Naive thymus-derived CD4-positive, alpha-beta T cell (primary cell): ENCODE measurements at regions not wholly inside any gene's neighbourhood (a gene's known extent, or its start where the extent isn't known, plus 50 kb on each side); places are given as distances from the start of the nearest gene placed in this dataset.
A peak's percentile ranks its signal among the peaks of the same experiment; 100 is the strongest.
"Not testable (repeated sequence)": the region's sequence is repeated elsewhere in the genome, so short reads cannot be mapped to it uniquely, and the experiment has no call there.

Source experiments
- ATAC-seq: fragments of 150-1000 bp; cut with Tn5 transposase; 2 replicates; pipeline ENCODE4 v1.10.0; 2021; ENCODE audit warnings: mild to moderate bottlenecking, moderate library complexity
- CTCF ChIA-PET: fragments of 350-600 bp; sonication (Branson Sonifier 250); formaldehyde crosslinking; loops from one replicate; lab custom pipeline; 2021; ENCODE audit warnings: antibody characterized with exemption; lab: Charles Lee
- POLR2A ChIA-PET: fragments of 350-600 bp; sonication (Branson Sonifier 250); formaldehyde crosslinking; loops from one replicate; lab custom pipeline; 2021; ENCODE audit warnings: antibody characterized with exemption, inconsistent platforms; lab: Charles Lee
- DNase-seq, 9 donors: peaks; one replicate each; pipeline versions ENCODE4 v3.0.0 to v3.0.0-alpha.2; 2020 to 2022; ENCODE audit warnings: mixed read lengths in 1 of 9
- H3K27ac ChIP-seq: one replicate; pipeline ENCODE4 v1.7.0; 2013; ENCODE audit warnings: mild to moderate bottlenecking, low read depth, low read length, moderate library complexity
- H3K27me3 ChIP-seq, 2 donors: one replicate each; pipeline ENCODE4 v1.7.0; 2013; ENCODE audit warnings: low read length in 2 of 2, mild to moderate bottlenecking in 2 of 2, moderate library complexity in 2 of 2; ENCODE audit not compliant: control insufficient read depth in 2 of 2, insufficient read depth in 2 of 2
- H3K36me3 ChIP-seq, 3 experiments: 1 replicate in 2 of 3; 2 replicates in 1 of 3; pipeline ENCODE4 v1.7.0; 2013; ENCODE audit warnings: low read length in 3 of 3, mild to moderate bottlenecking in 3 of 3, moderate library complexity in 1 of 3; ENCODE audit not compliant: insufficient read depth in 3 of 3, control insufficient read depth in 2 of 3
- H3K4me1 ChIP-seq, 2 donors: one replicate each; pipeline ENCODE4 v1.7.0; 2013; ENCODE audit warnings: low read length in 2 of 2, mild to moderate bottlenecking in 2 of 2, moderate library complexity in 1 of 2; ENCODE audit not compliant: control insufficient read depth in 2 of 2, insufficient read depth in 2 of 2
- H3K4me3 ChIP-seq: 2 replicates; pipeline ENCODE4 v1.7.0; 2013; ENCODE audit warnings: mild to moderate bottlenecking, low read length
- H3K9me3 ChIP-seq, 3 experiments: 1 replicate in 2 of 3; 2 replicates in 1 of 3; pipeline ENCODE4 v1.7.0; 2013; ENCODE audit warnings: low read length in 3 of 3; ENCODE audit not compliant: control insufficient read depth in 2 of 3
- H3K27ac Mint-ChIP-seq, 9 donors: one replicate each; pipeline ENCODE4 v1.8.0; 2020 to 2022; ENCODE audit warnings: mixed read lengths in 9 of 9, mild to moderate bottlenecking in 8 of 9, moderate library complexity in 5 of 9, inconsistent platforms in 2 of 9
- H3K27me3 Mint-ChIP-seq, 5 donors: one replicate each; pipeline ENCODE4 v1.8.0; 2021 to 2022; ENCODE audit warnings: mixed read lengths in 5 of 5, mild to moderate bottlenecking in 1 of 5
- H3K36me3 Mint-ChIP-seq, 5 donors: one replicate each; pipeline ENCODE4 v1.8.0; 2020 to 2022; ENCODE audit warnings: mixed read lengths in 5 of 5, mild to moderate bottlenecking in 3 of 5, inconsistent platforms in 1 of 5
- H3K4me1 Mint-ChIP-seq, 7 donors: one replicate each; pipeline ENCODE4 v1.8.0; 2020 to 2022; ENCODE audit warnings: mixed read lengths in 7 of 7, mild to moderate bottlenecking in 3 of 7, inconsistent platforms in 1 of 7
- H3K4me3 Mint-ChIP-seq, 10 donors: one replicate each; pipeline ENCODE4 v1.8.0; 2020 to 2022; ENCODE audit warnings: mild to moderate bottlenecking in 10 of 10, mixed read lengths in 10 of 10, moderate library complexity in 6 of 10, inconsistent platforms in 2 of 10
- H3K9me3 Mint-ChIP-seq, 11 donors: one replicate each; pipeline ENCODE4 v1.8.0; 2020 to 2022; ENCODE audit warnings: mixed read lengths in 11 of 11, mild to moderate bottlenecking in 4 of 11, inconsistent platforms in 1 of 11, moderate library complexity in 1 of 11
- intact Hi-C, 2 donors: fragments of 100-400 bp; cut with micrococcal nuclease; formaldehyde crosslinking; loops; one replicate each; pipeline ENCODE4 v1.15.1; 2023

DNA sequence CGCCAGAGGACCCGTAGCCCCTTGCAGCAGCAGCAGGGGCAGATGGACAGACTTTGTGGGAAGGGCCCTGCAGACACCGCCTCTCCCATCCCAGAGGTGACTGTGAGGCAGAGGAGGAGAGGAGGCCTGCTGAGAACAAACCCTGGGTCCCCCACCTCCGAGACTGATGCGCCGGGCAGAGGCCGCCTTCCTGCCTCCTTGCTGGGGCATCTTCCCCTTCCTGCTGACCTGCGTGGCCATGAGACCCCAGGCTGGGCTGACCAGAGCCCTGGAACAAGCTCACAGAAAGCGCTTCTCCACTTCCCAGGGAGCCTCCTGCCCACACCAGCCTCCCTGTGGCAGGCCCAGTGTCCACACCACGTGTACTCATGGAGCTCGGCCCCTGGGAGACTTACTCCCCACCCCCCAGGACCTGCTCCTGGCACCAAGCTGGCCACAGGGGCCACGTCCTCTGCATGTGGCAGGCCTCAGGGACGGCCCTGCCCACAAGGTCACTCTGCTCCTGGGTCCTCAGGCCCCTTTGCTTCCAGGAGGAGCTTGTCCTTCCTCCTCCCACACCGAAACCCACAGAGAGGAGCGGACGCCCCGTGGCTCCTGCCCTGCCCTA lies 119.0 kb upstream of the ZNF469 start:
- H3K36me3 ChIP-seq, H3K4me1 ChIP-seq, H3K9me3 Mint-ChIP-seq, H3K27me3 ChIP-seq, H3K36me3 Mint-ChIP-seq, POLR2A ChIA-PET, intact Hi-C loops, H3K4me3 ChIP-seq, ATAC-seq, CTCF ChIA-PET, DNase-seq, H3K9me3 ChIP-seq, H3K27ac Mint-ChIP-seq, H3K4me1 Mint-ChIP-seq, H3K4me3 Mint-ChIP-seq, H3K27ac ChIP-seq: not testable (repeated sequence)
- H3K27me3 Mint-ChIP-seq = peaks cover 10 to 42% (median 12%) of the 10 kb centered on the region in 5 donors

DNA sequence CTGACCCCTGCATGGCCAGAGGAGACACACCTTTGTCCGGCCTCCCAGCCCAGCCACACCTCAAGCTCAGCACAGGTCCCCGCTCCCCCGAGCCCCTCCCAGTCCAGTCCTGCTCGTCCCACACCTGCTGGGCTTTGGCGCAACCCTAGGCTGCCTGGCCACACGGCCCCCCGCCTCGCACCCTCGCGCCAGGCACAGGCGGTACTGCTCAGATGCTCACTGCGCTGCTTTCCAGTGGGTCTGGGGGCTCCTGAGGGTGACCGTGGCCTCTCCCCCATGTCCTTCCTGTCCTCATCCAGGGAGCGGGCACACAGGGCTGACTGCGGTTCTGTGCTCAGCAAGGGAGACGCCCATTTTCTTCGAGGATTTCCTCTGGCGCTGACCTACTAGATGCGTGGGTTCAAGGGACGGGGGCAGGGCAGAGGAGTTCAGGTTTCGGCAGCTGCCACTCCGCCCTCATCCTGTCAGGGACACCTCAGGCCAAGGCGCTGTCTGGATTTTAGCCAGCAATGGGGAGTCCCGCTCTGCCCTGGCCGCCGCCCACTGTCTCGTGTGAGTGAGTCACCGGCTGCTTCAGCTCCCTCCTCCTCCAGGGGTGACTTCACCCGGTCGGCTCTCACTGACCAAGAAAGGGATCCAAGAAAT lies 118.0 kb upstream of the ZNF469 start:
- peaks cover 0 to 5% (median 0%) of the 10 kb centered on the region in 7 donors for H3K4me1 Mint-ChIP-seq
- H3K9me3 Mint-ChIP-seq = no peaks in the 10 kb centered on the region
- no peaks in the 10 kb centered on the region for H3K9me3 ChIP-seq
- no peaks in the 10 kb centered on the region for H3K27me3 ChIP-seq
- ChIA-PET POLR2A (no interaction called here), CTCF (no interaction called here)
- peak in 2 of 9 donors; percentile 43 to 67 for DNase-seq
- no peak overlapping the region for H3K4me3 ChIP-seq
- H3K27ac ChIP-seq = no peak overlapping the region
- H3K4me3 Mint-ChIP-seq = no peak overlapping the region
- ATAC-seq = peak; percentile 88
- H3K36me3 Mint-ChIP-seq = peaks cover 0 to 4% (median 0%) of the 10 kb centered on the region in 5 donors
- no peak overlapping the region for H3K27ac Mint-ChIP-seq
- peaks cover 8 to 37% (median 8%) of the 10 kb centered on the region in 5 donors for H3K27me3 Mint-ChIP-seq
- no peaks in the 10 kb centered on the region for H3K36me3 ChIP-seq
- no peaks in the 10 kb centered on the region for H3K4me1 ChIP-seq
- intact Hi-C loops = no loop called here

DNA sequence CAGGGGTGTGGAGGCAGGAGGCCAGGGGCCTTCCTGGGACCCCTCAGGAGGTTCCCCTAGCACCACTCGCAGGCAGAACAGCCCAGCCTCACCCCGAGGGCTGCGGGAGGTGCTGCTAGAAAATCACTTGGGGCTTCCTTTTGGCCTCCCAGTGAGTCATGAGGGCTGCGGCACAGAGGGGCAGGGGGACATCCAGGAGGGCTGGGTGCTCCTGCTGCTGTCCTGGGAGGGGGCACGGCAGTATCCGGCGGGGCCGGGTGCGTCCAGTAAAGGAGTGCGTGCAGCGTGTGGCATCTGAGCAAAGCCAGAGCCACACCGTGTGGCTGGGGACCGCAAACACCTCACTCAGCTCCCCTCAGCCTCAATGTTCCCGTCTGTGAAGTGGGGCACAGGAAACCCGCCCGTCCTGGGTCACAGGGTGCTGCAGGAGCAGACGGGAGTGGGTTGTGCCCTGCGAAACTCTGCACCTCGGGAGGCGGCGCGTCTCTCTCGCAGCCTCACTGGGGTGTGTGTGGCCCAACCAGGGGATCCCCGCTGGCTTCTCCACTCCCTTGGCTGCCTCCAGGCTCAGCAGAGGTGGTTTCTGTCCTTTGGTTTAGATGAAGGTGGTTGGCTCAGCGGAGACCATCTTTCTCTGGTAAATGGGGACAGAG lies 117.3 kb upstream of the ZNF469 start:
- peaks cover 4 to 35% (median 6%) of the 10 kb centered on the region in 5 donors for H3K27me3 Mint-ChIP-seq
- CTCF ChIA-PET, H3K4me3 Mint-ChIP-seq, H3K27me3 ChIP-seq, H3K9me3 Mint-ChIP-seq, H3K27ac Mint-ChIP-seq, DNase-seq, H3K4me1 ChIP-seq, H3K36me3 Mint-ChIP-seq, POLR2A ChIA-PET, H3K36me3 ChIP-seq, H3K4me3 ChIP-seq, H3K4me1 Mint-ChIP-seq, H3K27ac ChIP-seq, intact Hi-C loops, H3K9me3 ChIP-seq: not testable (repeated sequence)
- peak; percentile 45 for ATAC-seq

DNA sequence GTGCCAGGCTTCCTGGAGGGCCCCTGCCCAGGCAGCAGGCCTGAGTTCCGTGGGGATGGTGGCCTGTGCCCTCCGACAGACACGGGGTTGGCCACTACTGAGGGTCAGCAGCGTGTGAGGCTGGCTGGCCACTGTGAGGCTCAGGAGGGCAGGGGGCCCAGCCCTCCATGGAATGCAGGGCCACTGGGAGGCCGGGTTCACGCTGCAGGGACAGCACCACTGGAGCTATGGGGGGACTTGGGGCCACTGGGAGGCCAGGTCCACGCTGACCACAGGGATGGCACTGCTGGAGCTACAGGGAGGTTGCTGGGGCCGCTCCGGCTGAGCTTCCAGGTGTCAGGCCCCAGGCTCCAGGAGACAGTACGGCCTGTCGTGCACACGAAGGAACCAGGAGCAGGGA lies 116.7 kb upstream of the ZNF469 start:
- H3K9me3 Mint-ChIP-seq, ATAC-seq, H3K4me3 Mint-ChIP-seq, intact Hi-C loops, H3K27me3 ChIP-seq, H3K36me3 Mint-ChIP-seq, DNase-seq, CTCF ChIA-PET, H3K9me3 ChIP-seq, H3K4me1 Mint-ChIP-seq, H3K27ac ChIP-seq, H3K36me3 ChIP-seq, H3K4me1 ChIP-seq, H3K4me3 ChIP-seq, POLR2A ChIA-PET: not testable (repeated sequence)
- peak overlapping the region in 2 of 9 donors; percentile 23 to 59 for H3K27ac Mint-ChIP-seq
- peaks cover 0 to 35% (median 4%) of the 10 kb centered on the region in 5 donors for H3K27me3 Mint-ChIP-seq

DNA sequence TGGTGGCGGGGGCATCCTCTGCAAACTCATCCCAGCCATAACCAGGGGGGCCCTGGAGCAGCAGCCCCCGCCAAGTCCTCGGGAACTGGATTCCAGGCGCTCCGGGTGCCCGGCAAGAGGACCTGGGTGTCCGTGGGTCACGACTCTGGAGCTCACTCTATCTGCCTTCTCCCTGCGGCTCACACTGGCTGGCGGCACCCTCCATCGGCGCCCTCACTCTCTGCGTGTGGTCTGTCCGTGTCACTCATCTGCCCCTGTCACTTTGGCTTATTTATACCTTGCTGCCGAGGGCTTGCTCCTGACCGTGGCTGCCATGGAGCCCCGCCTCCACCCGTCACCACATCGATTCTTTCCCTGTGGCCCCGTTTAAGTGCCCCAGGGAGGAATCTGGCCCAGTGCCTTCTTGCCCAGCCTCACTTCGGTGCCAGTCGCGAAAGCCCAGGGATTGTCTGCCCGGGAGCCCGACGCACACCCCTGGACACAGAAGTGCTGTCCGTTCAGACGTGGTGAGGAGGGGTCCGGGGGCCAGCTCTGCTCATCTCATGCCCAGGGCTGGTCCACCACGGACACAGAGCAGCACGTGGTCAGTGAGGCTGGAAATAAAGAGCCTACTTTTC lies 115.7 kb upstream of the ZNF469 start:
- POLR2A ChIA-PET, H3K36me3 Mint-ChIP-seq, H3K27me3 ChIP-seq, H3K27ac Mint-ChIP-seq, H3K4me1 Mint-ChIP-seq, H3K4me1 ChIP-seq, DNase-seq, H3K27ac ChIP-seq, H3K4me3 ChIP-seq, H3K4me3 Mint-ChIP-seq, ATAC-seq, H3K36me3 ChIP-seq, H3K9me3 ChIP-seq, H3K9me3 Mint-ChIP-seq, intact Hi-C loops, CTCF ChIA-PET: not testable (repeated sequence)
- H3K27me3 Mint-ChIP-seq = peaks cover 0 to 30% (median 4%) of the 10 kb centered on the region in 5 donors

DNA sequence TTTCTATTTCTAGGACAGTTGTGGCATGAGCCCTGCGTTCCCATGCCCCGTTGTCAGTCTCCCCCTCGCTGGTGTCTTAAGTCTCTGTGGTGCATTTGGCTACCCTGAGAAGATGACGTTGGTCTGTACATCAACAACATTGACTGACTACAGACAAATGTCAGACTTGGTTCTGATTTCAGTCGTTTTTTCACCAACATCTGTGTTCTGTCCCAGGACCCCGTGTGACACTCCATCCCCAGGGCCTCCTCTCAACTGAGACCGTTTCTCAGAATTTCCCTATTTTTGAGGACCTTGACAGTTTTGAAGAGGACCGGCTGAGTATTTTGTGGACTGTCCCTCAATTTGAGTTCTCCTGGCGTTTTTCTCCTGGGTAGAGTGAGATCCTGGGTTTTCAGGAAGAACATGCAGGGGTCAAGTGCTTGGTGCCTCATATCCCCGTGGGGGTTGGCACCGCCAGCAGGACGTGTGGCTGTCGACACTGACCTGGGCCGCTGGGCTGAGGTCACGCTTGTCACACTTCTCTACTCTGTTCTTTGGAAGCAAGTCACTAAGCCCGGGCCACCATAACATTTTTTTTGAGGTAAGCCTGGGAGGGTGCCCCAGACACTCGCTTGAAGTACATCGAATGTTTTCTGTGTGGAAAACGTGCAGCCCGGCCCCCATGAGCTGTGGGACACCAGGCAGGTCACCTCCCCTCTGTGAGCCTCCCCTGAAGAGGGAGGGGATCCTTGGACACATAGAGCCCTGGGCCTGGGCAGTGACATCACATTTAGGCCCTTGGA lies 114.4 kb upstream of the ZNF469 start:
- H3K4me3 ChIP-seq, H3K4me1 Mint-ChIP-seq: not testable (repeated sequence)

More for the DNA sequence above, 114.4 kb upstream of the ZNF469 start:
- H3K27ac ChIP-seq, H3K9me3 Mint-ChIP-seq, POLR2A ChIA-PET, intact Hi-C loops, H3K36me3 Mint-ChIP-seq, H3K36me3 ChIP-seq, ATAC-seq, H3K9me3 ChIP-seq, CTCF ChIA-PET, H3K4me1 ChIP-seq, DNase-seq, H3K27me3 ChIP-seq, H3K27ac Mint-ChIP-seq, H3K4me3 Mint-ChIP-seq: not testable (repeated sequence)
- H3K27me3 Mint-ChIP-seq = peaks cover 0 to 29% (median 4%) of the 10 kb centered on the region in 5 donors
